ENCODE measurements at regions not wholly inside any gene's neighbourhood (a gene's known extent, or its start where the extent isn't known, plus 50 kb on each side); places are given as distances from the start of the nearest gene placed in this dataset.
"Not testable (repeated sequence)": the region's sequence is repeated elsewhere in the genome, so short reads cannot be mapped to it uniquely, and the experiment has no call there.

- DNase-seq: no peak
Observed at GRCh38 chr5:17690473-17690872, 56.2 kb downstream of the TAF11L14 start.

- no peak for DNase-seq
Observed at GRCh38 chr5:17691762-17692161, 57.5 kb downstream of the TAF11L14 start.

GRCh38 chr5:17694371-17694770 lies 60.1 kb downstream of the TAF11L14 start:
- no peak for DNase-seq

- DNase-seq: no peak
Observed at GRCh38 chr5:17694914-17695313, 60.7 kb downstream of the TAF11L14 start.

- no peak for DNase-seq
Observed at GRCh38 chr5:17696627-17697026, 62.4 kb downstream of the TAF11L14 start.

- DNase-seq: no peak
Observed at GRCh38 chr5:17697671-17698070, 63.4 kb downstream of the TAF11L14 start.

- no peak for DNase-seq
Observed at GRCh38 chr5:17709011-17709710, 74.9 kb downstream of the TAF11L14 start.

GRCh38 chr5:17713301-17713700 lies 79.0 kb downstream of the TAF11L14 start:
- DNase-seq: no peak

GRCh38 chr5:17714186-17714585 lies 79.9 kb downstream of the TAF11L14 start:
- no peak for DNase-seq

GRCh38 chr5:17719592-17719991 lies 85.3 kb downstream of the TAF11L14 start:
- no peak for DNase-seq

GRCh38 chr5:17720071-17720470 lies 85.8 kb downstream of the TAF11L14 start:
- peak; percentile 56 for DNase-seq

GRCh38 chr5:17723876-17724275 lies 89.6 kb downstream of the TAF11L14 start:
- DNase-seq: no peak

- DNase-seq: no peak
Observed at GRCh38 chr5:17727098-17727497, 92.8 kb downstream of the TAF11L14 start.

GRCh38 chr5:17730421-17730820 lies 96.2 kb downstream of the TAF11L14 start:
- no peak for DNase-seq

- no peak for DNase-seq
Observed at GRCh38 chr5:17732351-17732923, 98.2 kb downstream of the TAF11L14 start.

GRCh38 chr5:17734011-17734410 lies 99.8 kb downstream of the TAF11L14 start:
- no peak for DNase-seq

- no peak for DNase-seq
Observed at GRCh38 chr5:17735761-17736160, 101.5 kb downstream of the TAF11L14 start.

GRCh38 chr5:17737092-17737491 lies 102.8 kb downstream of the TAF11L14 start:
- DNase-seq: no peak

- DNase-seq: no peak
Observed at GRCh38 chr5:17738446-17738845, 104.2 kb downstream of the TAF11L14 start.

GRCh38 chr5:17743580-17744435 lies 109.5 kb downstream of the TAF11L14 start:
- no peak for DNase-seq

- no peak for DNase-seq
Observed at GRCh38 chr5:17748201-17748600, 113.9 kb downstream of the TAF11L14 start.

- DNase-seq: no peak
Observed at GRCh38 chr5:17748941-17749340, 114.7 kb downstream of the TAF11L14 start.

- DNase-seq: not testable (repeated sequence)
Observed at GRCh38 chr5:17755406-17755805, 121.1 kb downstream of the TAF11L14 start.

GRCh38 chr5:17761326-17761725 lies 127.1 kb downstream of the TAF11L14 start:
- no peak for DNase-seq

Data from right hindlimb (tissue), 1 donor.